Suppressor macrophage treated with lipopolysaccharide for 1 hour (primary cell): ENCODE measurements at regions not wholly inside any gene's neighbourhood (a gene's known extent, or its start where the extent isn't known, plus 50 kb on each side); places are given as distances from the start of the nearest gene placed in this dataset.

ENCODE experiments used
- DNase-seq, 3 donors: peaks; one replicate each; pipeline ENCODE4 v3.0.0-alpha.2; 2020 to 2022

- no peak for DNase-seq
Observed at GRCh38 chr5:54637654-54638053, 120.1 kb downstream of the SNX18 start.

GRCh38 chr5:54634089-54634488 lies 116.5 kb downstream of the SNX18 start:
- no peak for DNase-seq

- DNase-seq, result no peak
Observed at GRCh38 chr5:54632131-54632701, 114.7 kb downstream of the SNX18 start.

DNA sequence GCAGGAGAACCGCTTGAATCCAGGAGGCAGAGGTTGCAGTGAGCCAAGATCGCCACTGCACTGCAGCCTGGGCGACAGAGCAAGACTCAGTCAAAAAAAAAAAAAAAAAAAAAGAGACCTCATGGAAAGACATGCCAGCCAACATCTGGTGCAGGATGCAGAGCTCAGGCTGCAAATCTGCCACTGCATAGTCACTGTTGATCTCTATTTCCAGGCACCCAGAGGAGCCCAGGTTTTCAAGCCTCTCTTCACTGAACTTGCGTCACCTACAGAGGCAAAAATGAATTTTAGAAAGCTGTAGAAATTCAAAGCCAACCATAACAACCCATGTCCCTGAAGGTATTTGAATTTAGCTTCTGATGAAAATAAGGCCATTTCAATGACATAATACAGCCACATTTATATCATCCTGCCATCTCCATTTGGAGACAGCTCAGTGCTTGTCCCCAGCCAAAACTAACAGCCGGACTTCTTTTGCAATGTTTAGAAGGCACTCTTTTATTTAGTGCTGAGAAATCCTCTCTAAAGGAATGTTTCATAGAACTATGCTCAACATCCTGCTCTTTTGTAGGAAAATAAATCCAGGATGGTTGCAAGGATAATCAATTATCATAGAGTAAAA lies 113.3 kb downstream of the SNX18 start:
- no peak for DNase-seq

DNA sequence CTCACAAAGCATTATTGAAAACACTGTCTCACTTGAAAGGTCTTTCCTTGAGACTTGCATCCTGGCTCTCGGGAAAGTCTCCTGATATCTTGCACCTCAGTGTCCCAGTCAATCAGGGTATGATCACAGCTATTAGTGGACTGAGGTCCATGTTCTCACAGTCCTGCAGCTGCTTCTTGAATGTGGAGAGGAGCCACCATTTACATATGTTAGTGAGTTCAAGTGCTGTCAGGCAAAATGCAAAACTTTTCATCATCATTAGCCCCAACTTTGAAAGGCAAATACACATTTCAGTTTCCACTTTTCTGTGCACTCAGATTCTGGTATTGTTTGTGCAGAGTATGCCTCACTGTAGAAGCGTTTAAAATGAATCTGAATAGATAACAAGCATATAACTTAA lies 111.6 kb downstream of the SNX18 start:
- DNase-seq, result no peak

DNA sequence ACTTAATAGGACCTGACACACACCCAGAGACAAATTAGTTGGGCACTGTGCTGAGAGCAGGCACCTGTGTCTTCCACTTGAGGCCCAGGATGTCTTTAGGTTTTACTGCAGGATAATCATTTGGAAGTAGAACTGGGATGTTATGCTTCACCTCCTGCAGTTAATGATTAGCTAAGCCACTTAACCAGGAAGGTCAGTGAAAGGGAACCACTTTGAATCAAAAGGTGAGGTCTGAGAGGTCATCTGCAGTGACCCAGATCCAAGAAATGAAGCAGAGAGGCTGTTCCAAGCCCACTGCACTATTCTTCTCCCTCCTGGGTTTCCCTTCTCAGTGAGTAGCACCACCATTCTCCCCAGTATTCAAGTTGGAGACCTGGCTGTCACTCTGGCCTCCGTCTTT lies 110.5 kb downstream of the SNX18 start:
- DNase-seq, result no peak

DNA sequence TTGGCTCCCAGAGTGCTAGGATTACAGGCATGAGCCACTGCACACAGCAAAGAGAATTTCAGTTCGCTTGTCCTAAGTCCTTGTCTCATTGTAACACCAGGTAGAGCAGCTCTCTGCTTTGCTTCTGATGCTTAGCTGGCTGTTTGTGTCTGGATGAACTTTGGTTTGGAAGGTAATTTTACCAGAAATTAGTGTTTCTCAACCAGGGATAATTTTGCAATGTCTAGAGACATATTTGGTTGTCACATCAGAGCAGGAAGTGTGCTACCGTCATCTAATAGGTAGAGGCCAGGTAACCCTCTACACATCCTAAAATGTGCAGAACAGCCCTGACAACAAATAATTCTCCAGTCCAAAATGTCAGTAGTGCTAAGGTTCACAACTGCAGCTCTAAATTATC lies 108.8 kb downstream of the SNX18 start:
- DNase-seq, result no peak

DNA sequence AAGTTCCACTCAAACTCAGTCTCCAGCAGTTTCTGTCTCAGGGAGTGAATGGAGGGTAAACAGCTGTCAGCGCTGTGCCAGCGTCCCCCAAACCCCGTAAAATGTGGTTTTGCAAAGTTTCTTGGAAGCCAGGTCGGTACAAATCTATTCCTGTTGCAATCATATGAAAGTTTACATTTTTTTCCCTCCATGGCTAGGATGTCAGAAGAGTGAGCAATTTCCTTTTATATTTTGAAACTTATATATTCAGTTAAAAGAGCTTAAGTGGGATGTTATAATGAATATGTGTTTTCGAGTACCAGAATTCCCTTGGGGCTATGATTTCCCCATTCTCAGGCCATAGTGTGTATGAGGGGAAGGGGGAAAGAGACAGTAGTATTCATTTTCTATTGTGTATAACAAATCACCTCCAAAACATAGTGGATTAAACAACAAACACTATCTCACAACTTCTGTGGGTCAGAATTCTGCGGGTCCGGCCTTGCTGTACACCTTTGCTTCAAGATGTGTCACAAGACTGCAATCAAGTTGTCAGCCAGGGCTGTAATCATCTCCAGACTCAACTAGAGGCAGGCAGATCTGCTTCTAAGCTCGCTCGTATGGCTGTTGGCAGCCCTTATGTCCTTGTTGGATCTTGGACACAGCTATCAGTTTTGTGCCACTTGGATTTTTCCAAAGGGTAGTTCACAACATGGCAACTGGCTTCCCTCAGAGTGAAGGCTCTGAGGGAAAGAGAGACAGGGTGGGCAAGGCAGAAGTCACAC lies 107.4 kb downstream of the SNX18 start:
- DNase-seq, result no peak

GRCh38 chr5:54621709-54622108 lies 104.2 kb downstream of the SNX18 start:
- DNase-seq, result no peak

DNA sequence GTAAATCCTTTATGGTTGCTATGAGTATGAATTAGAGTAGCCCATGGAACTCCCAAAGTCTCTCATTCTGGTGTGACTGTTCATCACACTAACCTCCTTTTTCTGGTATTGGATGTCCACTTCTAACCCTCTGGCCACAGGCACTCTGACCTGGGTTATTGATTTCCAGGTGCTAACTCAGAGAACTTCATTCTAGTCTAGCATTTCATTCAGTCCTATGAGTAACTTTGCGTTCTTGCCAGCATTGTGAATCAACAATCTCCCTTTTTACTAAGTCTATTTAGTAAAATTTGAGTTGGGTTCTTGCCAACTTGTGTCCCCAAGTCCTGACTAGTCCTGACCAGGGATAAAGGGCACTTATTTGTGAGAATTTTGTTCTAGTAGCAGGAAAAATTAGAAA lies 103.5 kb downstream of the SNX18 start:
- no peak for DNase-seq

- peak; percentile 63 to 70 (median 63) for DNase-seq
Observed at GRCh38 chr5:54620141-54620933, 102.8 kb downstream of the SNX18 start.

- DNase-seq, result no peak
Observed at GRCh38 chr5:54619731-54620130, 102.2 kb downstream of the SNX18 start.

GRCh38 chr5:54616518-54617220 lies 99.1 kb downstream of the SNX18 start:
- DNase-seq, result no peak

DNA sequence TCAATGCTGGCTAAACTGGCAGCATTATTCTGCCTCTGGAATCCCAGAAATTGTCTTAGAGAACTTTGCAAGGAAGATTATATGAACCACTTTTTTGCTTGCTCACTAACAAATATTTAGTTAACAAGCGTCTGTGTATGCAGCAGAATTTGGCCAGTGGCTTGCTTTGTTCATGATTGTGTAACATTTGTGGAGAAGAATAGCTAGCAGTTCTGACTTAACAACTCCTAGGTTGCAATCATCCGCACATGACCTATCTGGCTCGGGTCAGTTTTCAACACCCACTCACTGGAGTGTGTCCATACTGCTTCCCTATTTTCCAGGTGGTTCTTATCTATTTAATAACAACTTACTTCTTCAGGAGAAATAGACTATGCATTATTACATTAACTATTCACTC lies 98.5 kb downstream of the SNX18 start:
- peak; percentile 76 to 84 (median 83) for DNase-seq

GRCh38 chr5:54615381-54615780 lies 97.8 kb downstream of the SNX18 start:
- DNase-seq, result peak; percentile 30 to 45 (median 41)

GRCh38 chr5:54612711-54613110 lies 95.2 kb downstream of the SNX18 start:
- DNase-seq, result no peak

GRCh38 chr5:54611290-54611951 lies 93.9 kb downstream of the SNX18 start:
- DNase-seq, result peak; percentile 37 to 62 (median 49)

DNA sequence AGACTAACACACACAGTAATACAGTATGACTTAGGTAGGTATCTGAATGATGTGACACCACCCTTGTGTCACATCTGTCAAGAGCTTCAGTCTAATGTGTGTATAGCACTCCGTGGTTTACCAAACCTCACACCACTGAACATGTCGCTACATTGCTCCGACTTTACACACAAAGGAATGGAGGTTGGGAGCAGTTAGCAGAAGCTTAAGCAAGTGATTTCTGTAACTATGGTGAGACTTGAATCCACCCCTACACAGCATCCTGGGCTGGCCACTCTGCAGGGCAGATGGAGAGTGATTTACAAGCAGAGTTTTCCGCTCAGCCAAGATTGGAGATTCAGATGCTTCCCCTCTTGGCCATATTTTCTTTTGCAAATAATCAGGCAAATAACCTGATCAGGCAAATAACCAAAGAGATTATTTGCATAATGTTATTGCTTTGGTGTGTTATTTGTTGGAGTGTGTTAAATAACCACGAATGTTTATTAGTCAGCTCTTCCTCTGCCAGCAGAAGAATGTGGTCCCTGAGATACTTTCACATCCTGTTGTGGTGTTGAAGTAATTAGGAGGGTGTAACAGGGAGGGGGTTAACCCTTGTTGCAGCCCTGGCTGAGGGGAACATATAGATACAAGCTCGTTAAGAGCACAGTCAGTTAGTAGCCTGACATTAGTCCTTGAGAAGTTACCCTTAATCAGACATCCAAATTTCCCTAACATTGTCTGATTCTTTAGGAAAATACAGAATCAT lies 92.8 kb downstream of the SNX18 start:
- peak; percentile 64 to 78 (median 76) for DNase-seq

- DNase-seq, result peak; percentile 39 to 70 (median 65)
Observed at GRCh38 chr5:54608423-54609085, 91.0 kb downstream of the SNX18 start.

- DNase-seq, result no peak
Observed at GRCh38 chr5:54607006-54607405, 89.4 kb downstream of the SNX18 start.

- DNase-seq, result no peak
Observed at GRCh38 chr5:54603372-54603771, 85.8 kb downstream of the SNX18 start.
